ENCODE measurements at regions not wholly inside any gene's neighbourhood (a gene's known extent, or its start where the extent isn't known, plus 50 kb on each side); places are given as distances from the start of the nearest gene placed in this dataset.

DNA sequence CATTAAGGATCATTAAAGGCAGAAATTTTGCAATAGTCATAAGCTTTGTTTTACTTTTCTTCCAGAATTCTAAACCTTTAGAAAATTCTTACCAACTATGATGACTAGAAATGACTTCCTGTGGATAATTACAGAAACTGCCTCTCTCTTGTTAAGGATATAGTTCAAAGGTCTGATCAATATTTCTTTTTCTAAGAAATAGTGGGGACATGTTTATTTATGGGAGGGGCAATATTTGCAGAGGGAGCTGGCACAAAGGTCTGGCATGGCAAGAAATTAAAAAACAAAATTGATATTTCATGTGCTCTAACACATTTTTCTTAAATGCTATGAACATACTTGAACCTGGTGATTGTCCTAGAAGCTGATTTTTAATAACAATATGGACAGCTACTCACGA, 448.9 kb downstream of the KCTD8 start:
- DNase-seq: no peak

DNA sequence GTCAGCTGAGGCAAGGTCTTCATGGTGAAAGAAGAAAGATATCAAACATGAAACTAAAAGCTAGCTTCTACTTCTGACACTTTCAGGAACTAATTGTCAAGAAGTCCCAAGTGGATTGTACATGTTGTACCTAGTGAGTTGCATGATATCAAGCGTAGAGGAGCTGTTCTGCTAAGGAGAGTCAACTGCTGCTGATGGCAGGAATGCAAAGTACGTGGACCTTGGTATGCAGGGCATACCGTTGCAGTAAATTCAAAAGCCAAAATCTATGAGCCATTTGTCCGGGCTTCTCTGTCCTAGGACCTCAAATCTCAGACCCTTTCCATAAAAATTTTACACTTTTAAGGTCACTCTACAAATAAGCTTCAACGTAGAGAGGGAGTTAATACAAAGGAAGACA, 446.2 kb downstream of the KCTD8 start:
- no peak for DNase-seq

DNA sequence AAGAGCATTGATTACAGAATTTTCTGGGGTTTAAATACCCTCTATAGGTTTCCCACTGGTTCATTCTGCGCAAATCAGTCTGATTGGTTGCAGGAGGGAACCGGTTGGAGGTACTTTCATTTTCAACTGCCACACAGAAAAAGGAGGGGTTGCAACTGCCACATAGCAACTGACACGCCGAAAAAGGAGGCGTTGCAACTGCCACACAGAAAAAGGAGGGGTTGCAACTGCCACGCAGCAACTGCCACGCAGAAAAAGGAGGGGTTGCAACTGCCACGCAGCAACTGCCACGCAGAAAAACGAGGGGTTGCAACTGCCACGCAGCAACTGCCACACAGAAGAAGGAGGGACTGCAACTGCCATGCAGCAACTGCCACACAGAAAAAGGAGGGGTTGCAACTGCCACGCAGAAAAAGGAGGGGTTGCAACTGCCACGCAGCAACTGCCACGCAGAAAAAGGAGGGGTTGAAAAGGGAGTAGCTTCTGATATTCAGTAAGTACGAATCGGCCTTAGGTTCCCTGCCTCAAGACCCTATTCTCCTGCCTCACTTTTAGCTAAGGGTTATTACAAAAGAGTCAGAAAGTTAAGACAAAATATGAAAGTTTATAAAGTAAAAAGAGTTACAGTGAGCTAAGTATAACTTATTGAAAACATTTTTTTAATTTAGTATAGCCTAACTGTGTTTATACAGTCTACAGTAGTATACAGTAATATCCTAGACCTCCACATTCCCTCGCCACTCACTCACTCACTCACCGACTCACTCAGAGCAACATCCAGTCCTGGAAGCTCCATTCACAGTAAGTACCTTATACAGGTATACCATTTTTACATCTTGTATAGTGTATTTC, 431.8 kb downstream of the KCTD8 start:
- DNase-seq: no peak

DNA sequence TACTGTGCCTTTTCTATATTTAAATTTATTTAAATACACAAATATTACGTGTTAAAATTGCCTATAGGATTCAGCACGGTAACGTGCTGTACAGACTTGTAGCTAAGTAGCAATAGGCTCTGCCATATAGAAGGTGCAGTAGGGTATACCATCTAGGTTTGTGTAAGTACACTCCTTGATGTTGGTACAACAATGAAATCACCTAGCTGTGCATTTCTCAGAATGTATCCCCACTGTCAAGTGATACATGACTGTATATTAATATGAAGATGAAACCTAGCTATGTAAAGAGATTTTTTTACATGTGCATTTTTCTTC, 431.2 kb downstream of the KCTD8 start:
- no peak for DNase-seq

DNA sequence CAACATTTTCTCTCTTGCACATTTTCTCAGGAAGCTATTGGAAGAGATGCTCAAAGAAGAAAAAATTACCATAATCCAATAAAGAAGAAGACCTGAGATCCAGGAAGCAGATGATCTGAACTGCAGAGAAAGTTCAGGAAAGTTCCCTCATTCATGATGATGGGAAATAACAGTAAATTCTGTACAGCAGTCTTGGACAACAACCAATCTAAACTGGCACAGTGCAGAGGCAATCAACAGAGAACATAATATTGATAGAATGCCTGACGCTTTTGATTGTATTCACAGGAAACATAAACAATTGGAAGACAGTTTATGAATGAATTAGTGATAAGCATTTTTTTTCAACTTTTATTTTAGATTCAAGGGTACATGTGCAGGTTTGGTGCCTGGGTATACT, 428.9 kb downstream of the KCTD8 start:
- DNase-seq: no peak

DNA sequence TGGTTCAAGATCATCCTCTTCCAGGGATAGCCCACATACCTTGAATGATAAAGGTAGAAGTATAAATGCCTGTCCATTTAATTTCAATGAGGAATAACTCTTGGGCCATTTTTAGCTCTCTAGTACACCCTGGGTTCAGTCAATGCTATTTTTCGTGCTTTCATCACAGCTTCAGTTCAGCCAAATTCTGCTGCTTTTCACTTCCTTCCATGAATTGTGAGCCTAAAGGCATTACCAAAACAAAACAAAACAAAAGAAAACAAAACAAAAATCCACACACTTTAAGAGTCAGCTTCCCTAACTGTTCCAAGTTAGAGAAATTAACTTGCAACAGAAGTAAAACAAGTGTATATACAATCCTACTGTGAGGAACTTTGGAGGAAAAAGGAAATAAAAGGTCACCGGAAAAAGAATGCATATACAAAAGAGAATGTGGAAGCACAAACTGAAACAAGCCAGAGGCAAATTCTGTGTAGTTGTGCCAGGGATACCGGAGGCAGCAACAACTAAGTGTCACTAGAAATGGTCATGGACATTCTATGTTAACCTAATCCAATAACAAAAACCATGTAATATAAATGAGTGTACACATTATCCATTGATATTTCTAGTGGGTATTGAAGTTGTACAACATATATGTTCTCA, 423.1 kb downstream of the KCTD8 start:
- no peak for DNase-seq

DNA sequence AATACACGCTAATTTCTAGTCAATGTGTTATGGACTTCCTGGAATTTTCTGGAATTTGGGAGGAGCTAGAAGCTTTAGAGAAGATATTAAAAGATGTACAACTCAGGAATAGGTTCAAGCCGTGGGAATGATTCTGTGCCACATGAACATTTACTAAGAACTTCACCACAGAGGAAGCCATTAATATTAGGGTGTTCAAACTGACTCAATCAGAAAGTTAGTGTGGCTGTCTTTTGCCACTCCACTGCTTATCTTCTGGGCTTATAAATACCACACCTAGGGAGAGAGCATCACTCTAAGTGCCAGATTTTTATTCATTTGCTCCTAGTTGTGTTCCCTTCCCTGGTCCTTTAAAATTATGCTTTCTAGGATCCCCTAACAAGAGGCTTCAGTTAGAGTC, 409.8 kb downstream of the KCTD8 start:
- DNase-seq: no peak

DNA sequence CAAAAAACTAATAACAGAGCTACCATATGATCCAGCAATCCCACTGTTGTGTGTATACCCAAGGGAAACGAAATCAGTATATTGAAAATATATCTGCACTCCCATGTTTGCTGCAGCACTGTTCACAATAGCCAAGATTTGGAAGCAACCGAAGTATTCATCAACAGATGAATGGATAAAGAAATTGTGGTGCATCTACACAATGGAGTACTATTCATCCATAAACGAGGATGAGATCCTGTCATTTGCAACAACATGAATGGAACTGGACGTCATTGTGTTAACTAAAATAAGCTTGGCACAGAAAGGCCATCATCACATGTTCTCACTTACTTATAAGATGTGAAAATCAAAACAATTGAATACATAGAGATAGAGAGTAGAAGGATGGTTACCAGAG, 402.1 kb downstream of the KCTD8 start:
- no peak for DNase-seq

DNA sequence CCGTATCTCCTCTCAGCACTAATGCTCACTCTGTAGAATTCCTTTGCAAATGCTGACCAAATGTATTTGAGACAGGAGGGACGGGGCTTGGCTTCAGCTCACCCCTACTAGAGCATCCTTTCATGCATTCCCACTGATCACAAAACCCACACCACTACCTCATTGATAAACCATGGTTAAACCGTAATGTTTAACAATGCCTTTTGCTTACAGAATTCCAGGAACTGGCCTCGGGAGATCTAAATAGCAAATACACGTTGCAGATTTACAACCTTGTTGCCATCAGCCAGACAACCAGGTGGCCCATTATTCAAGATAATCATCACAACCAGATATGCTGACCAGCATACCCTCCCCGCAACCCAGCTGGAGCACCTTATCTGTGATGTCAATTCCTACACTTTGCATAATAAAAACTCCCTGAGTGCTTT, 391.9 kb downstream of the KCTD8 start:
- no peak for DNase-seq

DNA sequence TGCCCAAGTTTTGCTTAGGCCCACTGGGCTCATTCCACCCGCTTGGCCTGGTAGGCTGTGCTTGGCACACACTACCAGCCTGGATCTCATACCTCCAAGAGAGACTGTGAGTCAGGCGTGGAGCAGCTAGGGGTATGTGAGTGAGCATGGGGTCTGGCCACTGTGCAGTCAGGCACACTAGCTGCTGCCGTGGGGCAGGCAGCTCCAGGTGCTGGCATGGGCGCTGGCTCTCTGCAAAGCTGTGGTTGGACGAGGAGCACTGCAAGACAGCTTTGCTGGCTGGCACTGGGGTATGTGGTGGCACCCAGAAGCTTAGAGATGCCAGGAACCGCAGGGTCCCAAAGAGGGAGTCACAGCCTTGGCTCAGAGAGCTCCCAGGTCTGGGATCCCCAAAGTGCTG, 377.8 kb downstream of the KCTD8 start:
- no peak for DNase-seq

DNA sequence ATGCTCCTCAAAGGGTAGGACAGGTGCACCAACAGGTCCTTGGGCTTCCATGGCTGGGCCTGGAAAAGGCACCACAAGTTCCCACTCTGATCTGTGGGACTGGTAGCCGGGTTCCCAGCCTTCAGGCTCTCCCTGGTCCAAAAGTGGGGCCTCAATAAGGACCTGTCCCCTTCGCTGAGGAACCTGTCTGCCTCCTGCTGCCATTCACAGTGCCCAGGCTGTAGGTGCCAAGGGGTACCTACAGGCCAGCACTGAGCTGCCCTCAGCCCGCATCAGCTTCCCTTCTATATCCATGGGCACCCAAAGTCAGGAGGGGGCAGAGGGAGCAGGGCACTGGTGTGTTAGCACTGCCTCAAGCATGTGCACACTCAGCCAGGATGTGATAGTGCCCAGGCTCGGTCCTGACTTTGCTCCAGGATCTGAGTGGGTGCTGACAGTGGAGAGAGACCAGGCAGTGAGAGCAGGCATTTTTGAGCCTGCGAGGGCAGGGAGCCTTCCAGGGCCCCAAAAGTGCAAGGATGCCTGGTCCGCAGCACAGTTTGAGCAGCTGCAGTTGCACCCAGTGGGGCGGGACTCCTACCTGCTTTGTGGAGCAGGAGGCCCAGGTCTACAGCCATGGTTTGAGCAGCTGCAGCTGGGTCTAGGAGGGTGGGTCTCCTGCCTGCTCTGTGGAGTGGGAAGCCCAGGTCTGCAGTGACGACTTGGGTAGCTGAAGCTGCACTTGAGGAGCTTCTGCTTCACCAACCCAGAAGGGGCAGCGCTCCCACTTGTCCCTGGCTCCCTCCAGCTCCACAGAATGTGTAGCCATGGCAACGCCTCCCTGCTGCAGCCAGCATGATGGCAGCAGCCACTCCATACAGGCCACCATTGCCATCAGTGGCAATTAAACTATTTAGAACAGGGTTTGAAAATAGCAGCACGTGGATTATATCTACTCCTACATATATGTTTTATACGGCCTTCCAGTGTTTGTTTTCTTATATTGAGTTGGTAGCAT, 376.4 kb downstream of the KCTD8 start:
- DNase-seq: no peak

DNA sequence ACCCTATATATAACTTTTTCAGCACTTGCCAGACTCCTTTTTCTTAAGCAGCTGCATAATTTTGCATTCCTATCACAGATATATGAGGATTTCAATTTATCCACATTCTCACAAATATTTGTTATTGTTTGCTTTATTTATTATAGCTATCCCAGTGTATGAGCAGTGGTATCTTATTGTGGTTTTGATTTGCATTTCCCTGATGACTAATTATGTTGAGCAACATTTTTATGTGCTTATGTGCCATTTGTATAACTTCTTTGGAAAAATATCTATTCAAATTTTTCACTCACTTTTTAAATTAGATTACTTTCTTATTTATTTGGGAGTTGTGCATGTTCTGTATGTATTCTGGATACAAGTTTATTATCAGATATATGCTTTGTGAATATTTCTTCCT, 361.9 kb downstream of the KCTD8 start:
- DNase-seq: no peak

DNA sequence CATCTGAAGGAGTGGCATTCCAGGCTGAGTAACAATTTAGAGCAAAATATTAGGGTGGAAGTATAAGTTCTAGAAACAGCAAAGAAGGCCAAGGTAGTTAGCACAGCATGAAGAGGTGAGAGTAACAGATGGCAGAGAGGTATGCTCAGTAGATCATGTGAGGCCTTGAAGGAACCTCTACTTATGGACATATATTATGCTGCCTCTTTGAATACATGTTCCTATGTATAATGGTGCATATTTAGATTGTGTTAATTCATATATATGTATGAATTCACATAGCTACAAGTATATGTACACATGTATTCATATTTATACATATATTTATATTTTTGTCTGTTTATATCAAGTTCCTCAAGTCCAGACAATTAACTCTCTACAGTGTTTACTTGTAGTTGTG, 355.2 kb downstream of the KCTD8 start:
- DNase-seq: no peak

DNA sequence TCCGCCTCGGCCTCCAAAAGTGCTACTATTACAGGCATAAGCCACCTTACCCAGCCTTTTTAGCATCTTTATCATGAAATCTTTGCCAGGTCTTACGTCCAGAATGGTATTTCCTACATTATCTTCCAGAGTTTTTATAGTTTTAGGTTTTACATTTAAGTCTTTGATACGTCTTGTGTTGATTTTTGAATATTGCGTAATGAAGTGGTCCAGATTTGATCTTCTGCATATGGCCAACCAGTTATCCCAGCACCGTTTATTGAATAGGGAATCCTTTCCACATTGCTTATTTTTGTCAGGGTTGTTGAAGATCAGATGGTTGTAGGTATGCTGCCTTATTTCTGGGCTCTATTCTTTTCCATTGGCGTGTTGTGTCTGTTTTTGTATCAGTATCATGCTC, 349.6 kb downstream of the KCTD8 start:
- DNase-seq: no peak

DNA sequence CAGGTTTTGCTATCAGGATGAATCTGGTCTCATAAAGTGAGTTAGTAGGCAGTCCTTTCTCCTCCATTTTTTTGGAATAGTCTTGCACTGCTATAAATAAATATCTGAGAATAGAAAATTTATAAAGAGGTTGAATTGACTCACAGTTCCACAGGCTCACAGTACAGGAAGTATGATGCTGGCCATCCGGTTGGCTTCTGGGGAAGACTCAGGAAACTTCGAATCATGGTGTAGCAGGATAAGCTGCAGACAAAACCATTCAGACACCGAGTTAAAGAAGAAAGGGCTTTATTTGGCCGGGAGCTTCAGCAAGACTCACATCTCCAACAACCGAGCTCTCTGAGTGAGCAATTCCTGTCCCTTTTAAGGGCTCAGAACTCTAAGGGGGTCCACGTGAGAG, 348.2 kb downstream of the KCTD8 start:
- no peak for DNase-seq

DNA sequence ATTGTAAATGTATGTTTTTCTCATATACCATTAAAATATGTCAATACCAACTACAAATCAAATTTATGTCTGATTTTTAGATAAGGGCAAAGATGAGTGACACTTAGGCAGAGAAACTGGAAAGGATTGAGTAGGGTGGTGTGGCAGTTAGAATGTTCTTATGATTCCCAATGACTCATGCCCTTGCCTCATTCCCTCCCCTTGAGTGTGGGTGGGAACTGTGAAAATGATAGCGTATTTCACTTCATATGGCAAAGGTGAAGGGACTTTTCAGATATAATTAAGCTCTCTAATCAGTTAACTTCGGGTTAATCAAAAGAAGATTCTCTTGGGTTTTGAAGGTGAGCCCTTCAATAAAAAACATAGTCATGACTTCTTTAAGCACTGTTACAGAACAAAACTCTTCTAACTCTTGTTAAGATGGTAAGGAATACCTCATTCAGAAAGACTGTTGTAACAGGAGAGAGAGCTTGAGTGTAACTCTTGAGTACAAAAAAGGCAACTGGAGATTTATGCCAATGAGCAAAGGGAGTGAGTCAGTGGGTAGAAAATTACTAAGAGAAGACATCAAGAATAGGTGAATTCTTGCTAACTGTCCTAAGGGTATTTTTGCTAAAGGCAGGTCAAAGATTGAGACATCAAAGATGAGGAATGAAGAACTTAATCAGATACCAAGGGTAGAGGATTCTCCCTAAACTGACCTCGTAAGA, 329.5 kb downstream of the KCTD8 start:
- DNase-seq: no peak

DNA sequence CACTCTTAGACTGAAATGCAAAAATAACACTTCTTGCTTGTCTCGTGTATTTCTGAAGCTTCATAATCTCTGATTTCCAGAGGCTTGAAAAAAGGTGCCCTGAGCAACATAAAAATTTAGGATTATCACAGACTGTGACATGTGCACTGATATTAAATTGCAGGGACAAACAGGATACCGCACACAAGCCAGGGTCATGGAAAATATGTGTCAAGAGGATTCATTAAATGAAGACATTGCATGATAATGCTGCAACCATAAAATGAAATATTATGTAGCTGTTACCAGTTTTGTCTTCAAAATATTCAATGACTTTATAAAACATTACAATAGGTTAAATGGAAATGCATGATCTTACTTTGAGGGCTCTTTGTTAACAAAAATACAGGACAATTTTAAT, 328.0 kb downstream of the KCTD8 start:
- no peak for DNase-seq

DNA sequence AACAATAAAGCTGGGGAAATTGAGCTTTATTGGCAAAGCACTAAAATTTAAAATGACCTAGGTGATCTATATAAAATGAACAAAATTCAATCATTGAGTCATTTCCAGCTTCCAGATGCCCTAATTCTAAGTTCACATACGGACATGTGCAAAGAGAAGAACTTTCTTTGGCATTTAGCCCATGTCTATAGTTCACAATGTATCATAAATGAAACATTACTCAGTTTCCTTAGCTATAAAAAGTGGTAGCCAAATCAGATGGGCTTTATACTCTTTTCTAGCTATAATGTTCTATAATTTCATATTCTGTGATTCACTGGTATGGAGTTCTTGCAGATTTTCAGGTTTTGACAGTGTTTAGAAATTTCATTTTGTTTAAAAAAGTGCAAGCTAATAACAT, 327.4 kb downstream of the KCTD8 start:
- DNase-seq: no peak

All from hematopoietic multipotent progenitor cell treated with erythropoietin and hydrocortisone succinate and interleukin-3 and kit ligand, for 6 days (in vitro differentiated cells).